ENCODE measurements at regions not wholly inside any gene's neighbourhood (a gene's known extent, or its start where the extent isn't known, plus 50 kb on each side); places are given as distances from the start of the nearest gene placed in this dataset.

DNA sequence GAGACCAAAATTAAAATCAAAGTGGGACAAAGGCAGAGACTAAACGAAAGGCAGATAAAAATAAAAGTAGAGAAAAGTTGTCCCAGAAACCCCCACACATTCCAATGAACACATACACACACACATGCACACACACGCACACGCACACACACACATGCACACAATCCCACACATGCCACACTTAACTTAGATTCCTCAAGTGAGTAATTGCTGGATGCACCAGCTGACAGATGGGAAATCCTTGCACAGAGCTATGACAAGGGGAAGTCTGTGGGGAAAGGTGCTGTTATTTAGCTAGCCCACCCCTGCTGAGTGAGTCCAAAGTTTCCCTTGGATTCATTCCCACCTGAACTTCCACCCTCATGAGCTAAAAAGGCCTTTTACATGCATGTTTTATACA, 233.9 kb downstream of the RAB28 start:
- dilution Hi-C loops (cut with HindIII; ENCODE audit: low sequenced_read_pairs, unreplicated experiment) (no loop called here), intact Hi-C loops (cut with micrococcal nuclease) (no loop called here), in situ Hi-C loops (cut with MboI; ENCODE audit: low sequenced_read_pairs) (no loop called here)
- H4K5ac ChIP-seq (ENCODE audit: low read depth, low read length): no peak overlapping the region
- H4K8ac ChIP-seq (ENCODE audit: low read depth in 2 of 2, low read length in 2 of 2): no peak overlapping the region
- TF ChIP-seq SMC3 (IDR thresholded peaks at IDR 0.05; ENCODE audit: low read depth, low read length) (no peak), MXI1 (IDR thresholded peaks at IDR 0.05; ENCODE audit: borderline replicate concordance, low read depth, low read length) (no peak), RAD21 (IDR thresholded peaks at IDR 0.05; ENCODE audit: low read length) (no peak), POLR2A (IDR thresholded peaks at IDR 0.05; ENCODE audit: low read depth, low read length) (no peak), MAFK (IDR thresholded peaks at IDR 0.05; ENCODE audit: low read depth, low read length) (no peak), RCOR1 (IDR thresholded peaks at IDR 0.05; ENCODE audit: insufficient replicate concordance, low read length) (no peak), NFE2L2 (IDR thresholded peaks at IDR 0.05; ENCODE audit: low read depth, low read length) (no peak), MAZ (IDR thresholded peaks at IDR 0.05; ENCODE audit: borderline replicate concordance, low read depth, low read length) (no peak), BHLHE40 (IDR thresholded peaks at IDR 0.05; ENCODE audit: low read depth, low read length) (no peak), RFX5 (IDR thresholded peaks at IDR 0.05; ENCODE audit: low read depth, low read length) (no peak), CEBPB (IDR thresholded peaks at IDR 0.05; ENCODE audit: low read depth, low read length) (no peak), CHD1 (IDR thresholded peaks at IDR 0.05; ENCODE audit: low read depth, low read length) (no peak), FOS (IDR thresholded peaks at IDR 0.05; ENCODE audit: low read depth, low read length) (no peak)
- TF ChIP-seq, protein P1, sequence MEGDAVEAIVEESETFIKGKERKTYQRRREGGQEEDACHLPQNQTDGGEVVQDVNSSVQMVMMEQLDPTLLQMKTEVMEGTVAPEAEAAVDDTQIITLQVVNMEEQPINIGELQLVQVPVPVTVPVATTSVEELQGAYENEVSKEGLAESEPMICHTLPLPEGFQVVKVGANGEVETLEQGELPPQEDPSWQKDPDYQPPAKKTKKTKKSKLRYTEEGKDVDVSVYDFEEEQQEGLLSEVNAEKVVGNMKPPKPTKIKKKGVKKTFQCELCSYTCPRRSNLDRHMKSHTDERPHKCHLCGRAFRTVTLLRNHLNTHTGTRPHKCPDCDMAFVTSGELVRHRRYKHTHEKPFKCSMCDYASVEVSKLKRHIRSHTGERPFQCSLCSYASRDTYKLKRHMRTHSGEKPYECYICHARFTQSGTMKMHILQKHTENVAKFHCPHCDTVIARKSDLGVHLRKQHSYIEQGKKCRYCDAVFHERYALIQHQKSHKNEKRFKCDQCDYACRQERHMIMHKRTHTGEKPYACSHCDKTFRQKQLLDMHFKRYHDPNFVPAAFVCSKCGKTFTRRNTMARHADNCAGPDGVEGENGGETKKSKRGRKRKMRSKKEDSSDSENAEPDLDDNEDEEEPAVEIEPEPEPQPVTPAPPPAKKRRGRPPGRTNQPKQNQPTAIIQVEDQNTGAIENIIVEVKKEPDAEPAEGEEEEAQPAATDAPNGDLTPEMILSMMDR (conservative IDR thresholded peaks at IDR 0.05; ENCODE audit: low read depth, low read length): no peak
- TF ChIP-seq, protein P2, sequence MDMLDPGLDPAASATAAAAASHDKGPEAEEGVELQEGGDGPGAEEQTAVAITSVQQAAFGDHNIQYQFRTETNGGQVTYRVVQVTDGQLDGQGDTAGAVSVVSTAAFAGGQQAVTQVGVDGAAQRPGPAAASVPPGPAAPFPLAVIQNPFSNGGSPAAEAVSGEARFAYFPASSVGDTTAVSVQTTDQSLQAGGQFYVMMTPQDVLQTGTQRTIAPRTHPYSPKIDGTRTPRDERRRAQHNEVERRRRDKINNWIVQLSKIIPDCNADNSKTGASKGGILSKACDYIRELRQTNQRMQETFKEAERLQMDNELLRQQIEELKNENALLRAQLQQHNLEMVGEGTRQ (IDR thresholded peaks at IDR 0.05; ENCODE audit: low read depth, low read length): no peak
- TF ChIP-seq, protein P3, sequence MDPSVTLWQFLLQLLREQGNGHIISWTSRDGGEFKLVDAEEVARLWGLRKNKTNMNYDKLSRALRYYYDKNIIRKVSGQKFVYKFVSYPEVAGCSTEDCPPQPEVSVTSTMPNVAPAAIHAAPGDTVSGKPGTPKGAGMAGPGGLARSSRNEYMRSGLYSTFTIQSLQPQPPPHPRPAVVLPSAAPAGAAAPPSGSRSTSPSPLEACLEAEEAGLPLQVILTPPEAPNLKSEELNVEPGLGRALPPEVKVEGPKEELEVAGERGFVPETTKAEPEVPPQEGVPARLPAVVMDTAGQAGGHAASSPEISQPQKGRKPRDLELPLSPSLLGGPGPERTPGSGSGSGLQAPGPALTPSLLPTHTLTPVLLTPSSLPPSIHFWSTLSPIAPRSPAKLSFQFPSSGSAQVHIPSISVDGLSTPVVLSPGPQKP (IDR thresholded peaks at IDR 0.05; ENCODE audit: borderline replicate concordance, low read depth, low read length): no peak
- no peak overlapping the region for H3K18ac ChIP-seq (ENCODE audit: low read depth, low read length)
- no peak overlapping the region for H3K4me3 ChIP-seq (ENCODE audit: insufficient read depth, low read depth, low read length)
- no peak overlapping the region for H3K9ac ChIP-seq (ENCODE audit: low read depth, low read length)
- no peak overlapping the region for H3K27ac ChIP-seq (ENCODE audit: insufficient read depth, low read length)
- CTCF ChIA-PET: no interaction called here
- no peak overlapping the region for H3K4me2 ChIP-seq (ENCODE audit: low read depth, low read length)
- no CpG with 5 or more reads among the region's 3 CpGs for WGBS, 2 experiments (ENCODE audit: extremely low coverage in 2 of 2, insufficient read length in 1 of 2)
- no peaks in the 10 kb centered on the region for H3K27me3 ChIP-seq (ENCODE audit: control insufficient read depth, insufficient read depth, low read length)
- no peak overlapping the region for H2AK5ac ChIP-seq (ENCODE audit: low read depth, low read length)
- H3K36me3 ChIP-seq (ENCODE audit: control insufficient read depth, insufficient read depth, low read length): no peaks in the 10 kb centered on the region
- H2BK15ac ChIP-seq (ENCODE audit: low read depth, low read length): no peak overlapping the region
- no peak overlapping the region for H2AK9ac ChIP-seq (replicated peaks; ENCODE audit: low read depth, low read length, poor library complexity)
- H3K14ac ChIP-seq (replicated peaks; ENCODE audit: low read depth, low read length): no peak overlapping the region
- no peaks in the 10 kb centered on the region for H3K4me1 ChIP-seq (ENCODE audit: control insufficient read depth, insufficient read depth, low read length)
- H2BK20ac ChIP-seq (ENCODE audit: low read depth, low read length): no peak overlapping the region
- no peak overlapping the region for H3K4ac ChIP-seq (ENCODE audit: low read depth, low read length)
- BruUV-seq (replicated peaks): no TSS peak
- ATAC-seq (ENCODE audit: low read depth) (no peak), DNase-seq (no peak)
- peaks cover 1% of the 10 kb centered on the region; the same call in 1 of the 2 replicates for H3K9me3 ChIP-seq (ENCODE audit: control insufficient read depth, insufficient read depth, low read length)
- H2AFZ ChIP-seq (replicated peaks; ENCODE audit: low read length, poor library complexity): no peak overlapping the region
- no peak overlapping the region for H3K56ac ChIP-seq (ENCODE audit: extremely low read depth, insufficient read depth, low read length)
- no peak overlapping the region for H3K23ac ChIP-seq (ENCODE audit: low read depth, low read length)
- POLR2A ChIA-PET (ENCODE audit: unreplicated experiment): no interaction called here
- H3K79me1 ChIP-seq (ENCODE audit: low read depth in 1 of 2, low read length in 2 of 2): no peaks in the 10 kb centered on the region
- H3K9me1 ChIP-seq (ENCODE audit: insufficient read depth, low read length): no peaks in the 10 kb centered on the region
- H4K20me1 ChIP-seq (ENCODE audit: insufficient read depth, low read length): no peaks in the 10 kb centered on the region
- no peak overlapping the region for H2BK120ac ChIP-seq (ENCODE audit: low read depth, low read length)
- H4K91ac ChIP-seq (ENCODE audit: insufficient read depth, low read depth, low read length): no peak overlapping the region
- H2BK5ac ChIP-seq (ENCODE audit: low read depth, low read length, poor library complexity, severe bottlenecking): no peak overlapping the region
